ENCODE measurements at regions not wholly inside any gene's neighbourhood (a gene's known extent, or its start where the extent isn't known, plus 50 kb on each side); places are given as distances from the start of the nearest gene placed in this dataset.
"Not testable (repeated sequence)": the region's sequence is repeated elsewhere in the genome, so short reads cannot be mapped to it uniquely, and the experiment has no call there.

DNA sequence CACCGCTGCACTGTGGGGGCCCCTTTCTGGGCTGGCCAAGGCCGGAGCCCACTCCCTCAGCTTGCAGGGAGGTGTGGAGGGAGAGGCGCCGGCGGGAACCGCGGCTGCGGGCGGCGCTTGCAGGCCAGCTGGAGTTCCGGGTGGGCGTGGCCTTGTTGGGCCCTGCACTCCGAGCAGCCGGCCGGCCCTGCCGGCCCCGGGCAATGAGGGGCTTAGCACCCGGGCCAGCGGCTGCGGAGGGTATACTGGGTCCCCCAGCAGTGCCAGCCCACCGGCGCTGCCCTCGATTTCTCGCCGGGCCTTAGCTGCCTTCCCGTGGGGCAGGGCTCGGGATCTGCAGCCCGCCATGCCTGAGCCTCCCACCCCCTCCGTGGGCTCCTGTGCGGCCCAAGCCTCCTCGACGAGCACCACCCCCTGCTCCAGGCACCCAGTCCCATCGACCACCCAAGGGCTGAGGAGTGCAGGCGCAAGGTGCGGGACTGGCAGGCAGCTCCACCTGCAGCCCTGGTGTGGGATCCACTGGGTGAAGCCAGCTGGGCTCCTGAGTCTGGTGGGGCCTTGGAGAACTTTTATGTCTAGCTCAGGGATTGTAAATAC, 705.1 kb upstream of the CDH9 start:
- not testable (repeated sequence) for H3K36me3 ChIP-seq (ENCODE audit: control insufficient read depth, insufficient read depth, low read length); H3K4me1 ChIP-seq (ENCODE audit: control insufficient read depth, insufficient read depth, low read length); H3K9me3 ChIP-seq (ENCODE audit: control insufficient read depth, insufficient read depth, low read length); DNase-seq (ENCODE audit: low read depth in 4 of 6, low spot score in 6 of 6); H3K4me3 ChIP-seq (ENCODE audit: low read depth, low read length); H3K27me3 ChIP-seq (ENCODE audit: control insufficient read depth, insufficient read depth, low read length); H3K27ac ChIP-seq (ENCODE audit: low read depth, low read length)
- whole genome bisulfite sequencing (ENCODE audit: insufficient coverage): 95% methylated on average over 35 of the region's 35 CpGs

DNA sequence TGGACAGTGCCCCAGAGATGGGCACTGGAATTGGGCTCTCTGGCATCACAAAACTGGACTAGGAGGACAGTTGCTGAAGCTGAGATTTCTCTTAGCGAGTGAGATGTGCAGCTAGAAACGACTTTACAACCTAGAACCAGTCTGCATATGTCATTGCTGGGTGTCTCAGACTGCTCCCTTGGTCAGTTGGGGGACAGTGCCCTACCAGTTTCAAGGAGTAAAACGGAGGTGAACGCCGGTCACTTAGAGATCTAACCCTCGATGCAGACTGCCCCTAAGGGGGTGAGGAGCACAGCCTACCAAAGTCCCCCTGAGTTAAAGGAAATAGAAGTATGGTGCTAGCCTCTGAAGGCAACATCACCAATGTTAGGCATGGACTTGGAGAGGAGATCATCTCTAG, 704.4 kb upstream of the CDH9 start:
- no peaks in the 10 kb centered on the region for H3K27me3 ChIP-seq (ENCODE audit: control insufficient read depth, insufficient read depth, low read length)
- H3K27ac ChIP-seq (ENCODE audit: low read depth, low read length): no peak overlapping the region
- H3K4me1 ChIP-seq (ENCODE audit: control insufficient read depth, insufficient read depth, low read length): no peaks in the 10 kb centered on the region
- H3K4me3 ChIP-seq (ENCODE audit: low read depth, low read length): no peak overlapping the region
- no peak for DNase-seq (ENCODE audit: low read depth in 4 of 6, low spot score in 6 of 6)
- no peaks in the 10 kb centered on the region for H3K9me3 ChIP-seq (ENCODE audit: control insufficient read depth, insufficient read depth, low read length)
- 100% methylated on average over 5 of the region's 6 CpGs for WGBS (ENCODE audit: insufficient coverage)
- H3K36me3 ChIP-seq (ENCODE audit: control insufficient read depth, insufficient read depth, low read length): no peaks in the 10 kb centered on the region

DNA sequence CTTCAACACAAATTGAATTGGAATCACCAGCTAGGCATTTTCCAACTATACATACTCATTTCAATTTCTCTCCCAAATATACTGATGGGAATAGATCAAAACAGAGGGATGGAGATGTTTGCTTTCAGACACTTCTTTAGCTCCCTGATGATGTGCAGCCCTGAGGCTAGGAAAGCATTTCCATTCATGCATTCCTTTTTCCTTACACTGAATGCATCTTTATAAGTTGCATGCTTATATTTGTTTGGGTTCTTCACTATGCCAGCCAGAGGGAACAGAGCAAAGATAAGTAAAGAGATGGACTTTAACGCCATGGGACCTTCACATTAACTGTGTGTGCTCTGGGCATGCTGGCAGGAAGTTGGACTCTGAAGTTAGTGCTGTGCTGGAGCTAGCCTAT, 696.5 kb upstream of the CDH9 start:
- H3K9me3 ChIP-seq (ENCODE audit: control insufficient read depth, insufficient read depth, low read length): no peaks in the 10 kb centered on the region
- H3K27me3 ChIP-seq (ENCODE audit: control insufficient read depth, insufficient read depth, low read length): no peaks in the 10 kb centered on the region
- no peak overlapping the region for H3K4me3 ChIP-seq (ENCODE audit: low read depth, low read length)
- no peak overlapping the region for H3K27ac ChIP-seq (ENCODE audit: low read depth, low read length)
- H3K4me1 ChIP-seq (ENCODE audit: control insufficient read depth, insufficient read depth, low read length): no peaks in the 10 kb centered on the region
- no peak for DNase-seq (ENCODE audit: low read depth in 4 of 6, low spot score in 6 of 6)
- H3K36me3 ChIP-seq (ENCODE audit: control insufficient read depth, insufficient read depth, low read length): no peaks in the 10 kb centered on the region
- 76% methylated on average over 1 of the region's 1 CpG for WGBS (ENCODE audit: insufficient coverage)

DNA sequence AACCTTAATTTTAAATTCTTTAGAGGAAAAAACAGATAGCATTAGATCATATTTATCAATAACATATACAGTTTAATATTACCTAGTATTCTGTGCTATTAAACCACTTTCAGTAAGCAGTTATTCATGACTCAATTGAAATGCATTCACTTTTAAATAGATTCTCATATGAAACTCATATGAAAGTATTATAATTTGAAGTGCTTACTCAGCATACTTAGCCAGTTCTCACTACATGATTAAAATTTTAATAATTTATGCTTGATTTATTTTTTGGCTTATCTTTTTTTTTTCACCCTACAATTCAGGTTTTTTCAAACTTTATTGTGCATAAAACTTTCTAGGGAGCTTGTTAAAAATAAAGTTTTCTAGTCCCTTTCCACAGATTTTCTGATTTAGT, 694.9 kb upstream of the CDH9 start:
- Histone ChIP-seq H3K9me3 (ENCODE audit: control insufficient read depth, insufficient read depth, low read length) (no peaks in the 10 kb centered on the region), H3K27me3 (ENCODE audit: control insufficient read depth, insufficient read depth, low read length) (no peaks in the 10 kb centered on the region)

DNA sequence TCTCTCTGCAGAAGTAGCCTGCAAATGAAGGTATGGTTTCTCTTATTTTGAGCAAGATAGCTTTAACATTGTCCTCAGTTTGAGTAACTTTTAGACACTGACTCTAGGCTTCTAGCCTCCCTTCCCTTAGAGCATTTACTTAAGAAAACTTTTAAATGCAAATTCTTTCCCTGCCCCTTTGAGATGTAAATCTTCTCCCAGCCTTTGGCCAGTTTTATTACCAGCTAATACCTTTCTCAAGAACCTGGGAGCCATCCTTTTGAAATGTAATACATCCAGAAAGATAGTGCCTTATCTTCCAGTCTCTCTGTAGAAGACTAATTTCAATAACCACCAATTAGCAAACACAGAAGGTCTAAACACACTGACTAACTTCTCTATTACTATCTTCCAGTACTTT, 688.9 kb upstream of the CDH9 start:
- Histone ChIP-seq H3K4me1 (ENCODE audit: control insufficient read depth, insufficient read depth, low read length) (no peaks in the 10 kb centered on the region), H3K36me3 (ENCODE audit: control insufficient read depth, insufficient read depth, low read length) (no peaks in the 10 kb centered on the region), H3K27me3 (ENCODE audit: control insufficient read depth, insufficient read depth, low read length) (no peaks in the 10 kb centered on the region), H3K9me3 (ENCODE audit: control insufficient read depth, insufficient read depth, low read length) (no peaks in the 10 kb centered on the region), H3K4me3 (ENCODE audit: low read depth, low read length) (no peak overlapping the region), H3K27ac (ENCODE audit: low read depth, low read length) (no peak overlapping the region)
- no peak for DNase-seq (ENCODE audit: low read depth in 4 of 6, low spot score in 6 of 6)

More for the DNA sequence above, 694.9 kb upstream of the CDH9 start:
- Histone ChIP-seq H3K4me3 (ENCODE audit: low read depth, low read length) (no peak overlapping the region), H3K4me1 (ENCODE audit: control insufficient read depth, insufficient read depth, low read length) (no peaks in the 10 kb centered on the region), H3K27ac (ENCODE audit: low read depth, low read length) (no peak overlapping the region), H3K36me3 (ENCODE audit: control insufficient read depth, insufficient read depth, low read length) (no peaks in the 10 kb centered on the region)
- no peak for DNase-seq (ENCODE audit: low read depth in 4 of 6, low spot score in 6 of 6)

DNA sequence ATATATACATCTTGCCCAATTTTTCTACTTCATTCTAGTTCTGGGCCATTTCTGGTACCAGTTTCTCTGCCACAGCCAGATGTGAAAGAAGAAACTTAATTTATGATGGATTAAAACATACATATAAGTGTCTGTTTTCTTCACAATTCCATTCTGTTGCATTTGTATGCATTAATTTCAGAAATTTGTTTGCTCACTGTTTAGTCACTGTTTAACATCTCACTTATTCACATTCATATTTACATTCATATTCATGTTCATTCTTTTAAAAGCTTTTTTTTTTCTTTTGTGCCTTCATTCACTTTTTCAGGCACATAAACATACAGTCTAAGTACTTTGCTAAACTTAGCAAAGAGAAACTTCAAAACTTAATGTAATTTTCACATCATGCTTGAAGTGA, 684.0 kb upstream of the CDH9 start:
- Histone ChIP-seq H3K27ac (ENCODE audit: low read depth, low read length) (no peak overlapping the region), H3K36me3 (ENCODE audit: control insufficient read depth, insufficient read depth, low read length) (no peaks in the 10 kb centered on the region), H3K4me1 (ENCODE audit: control insufficient read depth, insufficient read depth, low read length) (no peaks in the 10 kb centered on the region), H3K27me3 (ENCODE audit: control insufficient read depth, insufficient read depth, low read length) (no peaks in the 10 kb centered on the region), H3K9me3 (ENCODE audit: control insufficient read depth, insufficient read depth, low read length) (no peaks in the 10 kb centered on the region), H3K4me3 (ENCODE audit: low read depth, low read length) (no peak overlapping the region)
- DNase-seq (ENCODE audit: low read depth in 4 of 6, low spot score in 6 of 6): no peak

DNA sequence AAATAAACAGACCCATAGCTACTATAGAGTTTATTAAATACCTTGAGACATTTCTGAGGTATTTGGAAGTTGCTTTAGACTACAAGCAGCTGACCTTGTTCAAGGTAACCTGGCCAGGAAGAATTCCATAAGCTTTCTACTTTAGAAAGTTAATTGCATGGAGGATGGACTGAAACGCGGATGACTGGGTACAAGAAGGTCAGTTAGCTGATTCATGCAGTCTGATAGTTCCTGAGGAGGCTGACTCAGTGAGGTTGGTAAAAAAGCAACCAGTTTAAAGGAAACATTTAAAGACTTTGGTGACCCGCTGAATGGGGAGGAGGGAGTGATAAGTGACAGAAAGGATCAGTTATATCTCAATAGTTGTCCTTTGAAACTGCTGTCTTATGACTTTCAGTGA, 670.1 kb upstream of the CDH9 start:
- Histone ChIP-seq H3K9me3 (ENCODE audit: control insufficient read depth, insufficient read depth, low read length) (no peaks in the 10 kb centered on the region), H3K27ac (ENCODE audit: low read depth, low read length) (no peak overlapping the region), H3K4me1 (ENCODE audit: control insufficient read depth, insufficient read depth, low read length) (no peaks in the 10 kb centered on the region), H3K4me3 (ENCODE audit: low read depth, low read length) (no peak overlapping the region), H3K27me3 (ENCODE audit: control insufficient read depth, insufficient read depth, low read length) (no peaks in the 10 kb centered on the region), H3K36me3 (ENCODE audit: control insufficient read depth, insufficient read depth, low read length) (no peaks in the 10 kb centered on the region)
- no peak for DNase-seq (ENCODE audit: low read depth in 4 of 6, low spot score in 6 of 6)
- WGBS (ENCODE audit: insufficient coverage): 95% methylated on average over 2 of the region's 3 CpGs

DNA sequence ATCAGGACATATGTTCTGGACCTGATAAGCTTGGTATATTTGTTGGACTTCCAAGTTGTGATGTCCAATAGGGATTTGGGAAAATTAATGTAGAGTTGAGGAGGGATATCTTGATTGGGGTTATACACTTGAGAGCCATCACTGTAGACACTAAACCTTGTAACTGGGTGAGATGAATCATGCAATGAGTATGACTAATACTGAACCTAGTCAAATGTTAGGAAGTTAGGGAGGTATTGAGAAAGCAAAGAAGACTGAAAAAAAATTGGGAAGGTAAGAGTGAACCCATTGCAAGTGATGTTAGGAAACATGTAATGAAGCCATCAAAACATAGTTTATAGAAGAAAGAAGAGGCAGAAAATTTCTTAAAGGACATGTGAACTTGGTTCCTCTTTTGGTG, 668.4 kb upstream of the CDH9 start:
- Histone ChIP-seq H3K9me3 (ENCODE audit: control insufficient read depth, insufficient read depth, low read length) (no peaks in the 10 kb centered on the region), H3K4me1 (ENCODE audit: control insufficient read depth, insufficient read depth, low read length) (no peaks in the 10 kb centered on the region), H3K27me3 (ENCODE audit: control insufficient read depth, insufficient read depth, low read length) (no peaks in the 10 kb centered on the region), H3K36me3 (ENCODE audit: control insufficient read depth, insufficient read depth, low read length) (no peaks in the 10 kb centered on the region), H3K4me3 (ENCODE audit: low read depth, low read length) (no peak overlapping the region), H3K27ac (ENCODE audit: low read depth, low read length) (no peak overlapping the region)
- DNase-seq (ENCODE audit: low read depth in 4 of 6, low spot score in 6 of 6): no peak

DNA sequence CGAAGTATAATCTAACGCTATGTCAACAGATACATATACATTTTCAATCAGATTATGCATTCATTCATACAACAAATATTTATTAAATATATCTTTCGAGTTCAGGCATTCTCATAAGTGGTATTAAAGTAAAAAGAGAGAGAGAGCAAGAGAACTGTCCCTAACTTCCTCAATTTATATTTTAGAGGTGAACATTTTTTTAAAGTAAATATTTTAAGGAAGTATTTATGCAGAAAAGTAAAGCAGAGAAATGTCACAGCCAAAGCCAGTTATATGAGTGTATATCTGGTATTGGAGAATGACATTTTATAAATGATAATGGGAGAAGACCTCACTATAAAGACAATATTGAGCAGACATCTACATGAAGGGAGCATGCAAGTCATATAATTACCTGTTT, 667.3 kb upstream of the CDH9 start:
- H3K36me3 ChIP-seq (ENCODE audit: control insufficient read depth, insufficient read depth, low read length): no peaks in the 10 kb centered on the region
- H3K4me3 ChIP-seq (ENCODE audit: low read depth, low read length): no peak overlapping the region
- DNase-seq (ENCODE audit: low read depth in 4 of 6, low spot score in 6 of 6): no peak
- no CpG with 5 or more reads among the region's 3 CpGs for WGBS (ENCODE audit: insufficient coverage)
- H3K27ac ChIP-seq (ENCODE audit: low read depth, low read length): no peak overlapping the region
- H3K4me1 ChIP-seq (ENCODE audit: control insufficient read depth, insufficient read depth, low read length): no peaks in the 10 kb centered on the region
- H3K27me3 ChIP-seq (ENCODE audit: control insufficient read depth, insufficient read depth, low read length): no peaks in the 10 kb centered on the region
- no peaks in the 10 kb centered on the region for H3K9me3 ChIP-seq (ENCODE audit: control insufficient read depth, insufficient read depth, low read length)

DNA sequence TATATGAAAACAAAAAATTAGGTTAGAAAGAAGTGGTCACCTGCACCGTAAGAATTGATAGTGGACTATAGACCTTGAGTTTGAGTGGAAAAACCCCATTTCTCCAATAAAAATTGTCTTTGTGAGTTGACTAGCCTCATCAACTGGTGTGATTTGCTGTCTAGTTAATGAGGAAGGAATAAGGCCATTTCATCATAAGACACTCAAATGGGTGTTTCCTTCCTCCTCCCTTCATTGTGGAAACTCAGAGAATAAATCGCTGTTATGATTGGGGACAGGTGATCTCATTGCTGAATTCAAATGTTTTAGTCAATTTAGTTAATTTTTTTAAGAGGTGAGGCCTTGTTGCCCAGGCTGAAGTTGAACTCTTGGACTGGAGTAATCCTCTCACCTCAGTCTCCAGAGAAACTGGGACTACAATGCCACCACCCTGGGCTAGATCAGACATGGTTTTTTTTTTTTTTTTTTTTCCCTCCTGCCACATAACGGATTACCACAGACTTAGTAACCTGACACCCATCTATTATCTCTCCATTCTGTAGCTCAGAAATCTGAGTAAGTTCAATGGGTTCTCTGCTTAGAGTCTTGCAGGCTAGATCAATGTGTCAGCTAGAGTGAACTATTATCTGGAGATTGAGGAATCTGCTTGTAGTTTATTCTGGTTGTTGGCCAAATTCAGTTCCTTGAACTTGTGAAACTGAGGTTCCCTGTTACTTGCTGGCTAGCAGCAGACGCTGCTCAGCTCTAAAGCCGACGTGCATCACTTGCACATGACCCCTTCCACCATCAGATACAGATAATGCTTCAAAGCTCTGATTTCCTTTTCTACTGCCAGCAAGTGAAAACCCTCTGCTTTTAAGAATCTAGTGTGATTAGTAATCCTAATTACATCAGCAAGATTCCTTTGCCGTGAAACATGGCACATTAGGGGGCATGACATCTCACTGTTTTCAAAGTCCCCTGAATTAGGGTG, 663.8 kb upstream of the CDH9 start:
- Histone ChIP-seq H3K4me1 (ENCODE audit: control insufficient read depth, insufficient read depth, low read length) (no peaks in the 10 kb centered on the region), H3K4me3 (ENCODE audit: low read depth, low read length) (no peak overlapping the region), H3K36me3 (ENCODE audit: control insufficient read depth, insufficient read depth, low read length) (no peaks in the 10 kb centered on the region), H3K9me3 (ENCODE audit: control insufficient read depth, insufficient read depth, low read length) (no peaks in the 10 kb centered on the region), H3K27me3 (ENCODE audit: control insufficient read depth, insufficient read depth, low read length) (no peaks in the 10 kb centered on the region), H3K27ac (ENCODE audit: low read depth, low read length) (no peak overlapping the region)
- no peak for DNase-seq (ENCODE audit: low read depth in 4 of 6, low spot score in 6 of 6)
- WGBS (ENCODE audit: insufficient coverage): 60% methylated on average over 1 of the region's 7 CpGs

Measured in spinal cord (tissue), 9 donors.